Activated T-helper 2 cell treated with anti-CD3 and anti-CD28 coated beads, Interferon-gamma antibody, Interleukin-2, Interleukin-4, amounts not matched to agents 10 μg/mL and 5 μg/mL and 100 μg/mL, durations not matched to agents 14 hours and 24 hours and 36 hours (primary cell): ENCODE measurements at regions not wholly inside any gene's neighbourhood (a gene's known extent, or its start where the extent isn't known, plus 50 kb on each side); places are given as distances from the start of the nearest gene placed in this dataset.

Experiments used
- DNase-seq: peaks from one replicate; pipeline ENCODE4 v3.0.0; 2021; ENCODE audit warnings: low spot score
- H3K27ac Mint-ChIP-seq: one replicate; pipeline ENCODE4 v1.8.0; 2021; ENCODE audit warnings: mixed read lengths
- H3K27me3 Mint-ChIP-seq: one replicate; pipeline ENCODE4 v1.8.0; 2021; ENCODE audit warnings: low read depth, mixed read lengths
- H3K36me3 Mint-ChIP-seq: one replicate; pipeline ENCODE4 v1.8.0; 2021; ENCODE audit warnings: low read depth, mixed read lengths
- H3K4me1 Mint-ChIP-seq: one replicate; pipeline ENCODE4 v1.8.0; 2021; ENCODE audit warnings: low read depth, mixed read lengths
- H3K4me3 Mint-ChIP-seq: one replicate; pipeline ENCODE4 v1.8.0; 2021; ENCODE audit warnings: low read depth, mild to moderate bottlenecking, moderate library complexity, mixed read lengths
- H3K9me3 Mint-ChIP-seq: one replicate; pipeline ENCODE4 v1.8.0; 2021; ENCODE audit warnings: mixed read lengths
- intact Hi-C: fragments of 100-400 bp; cut with micrococcal nuclease; formaldehyde crosslinking; loops from one replicate; pipeline ENCODE4 v1.15.1; 2023

- intact Hi-C loops: no loop called here
- DNase-seq: no peak
- no peak overlapping the region for H3K27ac Mint-ChIP-seq
- peaks cover 35% of the 10 kb centered on the region for H3K27me3 Mint-ChIP-seq
- no peaks in the 10 kb centered on the region for H3K9me3 Mint-ChIP-seq
- H3K4me1 Mint-ChIP-seq: peaks cover 2% of the 10 kb centered on the region
- no peaks in the 10 kb centered on the region for H3K36me3 Mint-ChIP-seq
- H3K4me3 Mint-ChIP-seq: no peak overlapping the region
Measured at GRCh38 chr3:159870723-159871122, 117.9 kb upstream of the IL12A start.

DNA sequence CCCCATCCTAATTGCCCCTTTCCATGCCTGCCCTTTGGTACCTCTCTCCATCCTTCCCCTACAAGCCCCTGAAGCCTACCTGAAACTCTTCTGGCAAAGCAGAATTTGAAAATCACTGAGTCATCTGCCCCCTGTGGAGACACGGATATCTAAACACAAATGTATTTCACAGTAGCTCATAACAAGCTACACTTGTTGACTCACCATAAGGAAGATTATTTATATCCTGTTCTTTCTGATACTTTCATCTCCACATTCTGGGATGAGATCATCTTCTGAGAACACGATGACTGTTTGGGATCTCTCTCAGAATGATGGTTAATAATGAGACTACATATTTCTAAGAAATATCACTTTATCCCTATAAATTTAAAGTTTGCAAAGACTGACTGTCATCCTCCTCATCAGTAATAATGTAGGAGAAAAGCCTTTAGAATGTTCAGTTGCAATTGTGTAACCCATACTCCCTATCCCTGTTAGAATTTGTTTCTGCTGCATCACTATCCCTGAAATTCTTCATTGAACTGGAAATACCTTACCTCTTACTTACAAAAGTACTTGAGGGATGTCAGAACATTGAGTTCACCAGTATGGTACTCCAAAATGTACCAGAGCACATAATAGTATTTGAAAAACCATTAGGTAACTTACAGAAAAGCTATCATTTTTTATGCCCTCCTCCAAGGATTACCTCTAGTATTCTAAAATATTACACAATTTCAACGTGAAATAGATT is 116.1 kb upstream of the IL12A start:
- Mint-ChIP-seq H3K4me3 (no peak overlapping the region), H3K36me3 (no peaks in the 10 kb centered on the region), H3K4me1 (peaks cover 2% of the 10 kb centered on the region), H3K27me3 (peaks cover 25% of the 10 kb centered on the region), H3K9me3 (no peaks in the 10 kb centered on the region), H3K27ac (no peak overlapping the region)
- no peak for DNase-seq
- intact Hi-C loops: no loop called here

DNA sequence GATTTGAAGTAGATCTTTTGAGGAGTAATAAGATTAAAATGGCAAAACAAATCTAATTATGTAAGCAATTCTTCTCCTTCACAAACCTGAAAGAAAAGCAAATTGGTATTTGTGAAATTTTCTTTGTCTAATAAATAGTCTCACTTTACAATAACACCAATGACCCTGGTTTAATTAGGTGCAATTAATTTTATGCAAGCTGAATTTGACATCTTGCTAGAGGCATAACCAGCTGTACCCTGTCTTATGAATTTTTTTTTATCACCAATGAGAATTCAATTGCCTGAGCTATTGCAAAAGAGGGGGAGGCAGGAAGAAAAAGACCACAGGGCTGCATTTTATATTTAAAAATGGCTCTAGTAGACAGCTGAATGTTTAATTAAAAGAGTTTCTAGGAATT is 113.5 kb upstream of the IL12A start:
- intact Hi-C loops: no loop called here
- Mint-ChIP-seq H3K27ac (no peak overlapping the region), H3K9me3 (no peaks in the 10 kb centered on the region), H3K4me3 (no peak overlapping the region), H3K36me3 (no peaks in the 10 kb centered on the region), H3K27me3 (peaks cover 26% of the 10 kb centered on the region), H3K4me1 (peaks cover 2% of the 10 kb centered on the region)
- DNase-seq: no peak

GRCh38 chr3:159877924-159878323 is 110.7 kb upstream of the IL12A start:
- H3K27me3 Mint-ChIP-seq: peaks cover 37% of the 10 kb centered on the region
- no peaks in the 10 kb centered on the region for H3K9me3 Mint-ChIP-seq
- H3K4me1 Mint-ChIP-seq: no peaks in the 10 kb centered on the region
- no peak overlapping the region for H3K27ac Mint-ChIP-seq
- H3K4me3 Mint-ChIP-seq: no peak overlapping the region
- no peak for DNase-seq
- intact Hi-C loops: no loop called here
- H3K36me3 Mint-ChIP-seq: no peaks in the 10 kb centered on the region

GRCh38 chr3:159879146-159879545 is 109.5 kb upstream of the IL12A start:
- H3K36me3 Mint-ChIP-seq: no peaks in the 10 kb centered on the region
- H3K27ac Mint-ChIP-seq: no peak overlapping the region
- no peaks in the 10 kb centered on the region for H3K4me1 Mint-ChIP-seq
- no peaks in the 10 kb centered on the region for H3K9me3 Mint-ChIP-seq
- peaks cover 31% of the 10 kb centered on the region for H3K27me3 Mint-ChIP-seq
- DNase-seq: no peak
- no peak overlapping the region for H3K4me3 Mint-ChIP-seq
- intact Hi-C loops: no loop called here

DNA sequence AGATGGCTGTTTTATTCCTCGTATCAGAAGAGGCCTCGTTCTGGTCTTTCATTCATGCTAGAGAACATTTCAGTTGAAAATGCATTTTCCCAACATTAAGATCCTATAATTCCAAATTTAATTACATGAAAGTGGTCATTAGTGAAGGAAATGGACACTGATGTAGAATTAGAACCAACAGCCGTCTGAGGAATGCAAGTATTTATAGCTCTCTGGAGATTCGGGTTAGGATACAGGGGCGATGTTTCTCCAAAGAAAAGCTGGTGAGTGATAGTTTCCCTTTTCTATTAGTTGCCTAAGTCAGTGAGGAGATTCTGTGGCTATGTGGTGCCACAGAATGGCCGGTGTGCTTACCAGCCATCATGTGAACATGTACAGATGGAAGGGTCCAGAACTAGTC is 109.0 kb upstream of the IL12A start:
- H3K27me3 Mint-ChIP-seq: peaks cover 27% of the 10 kb centered on the region
- H3K4me3 Mint-ChIP-seq: no peak overlapping the region
- intact Hi-C loops: no loop called here
- DNase-seq: no peak
- H3K4me1 Mint-ChIP-seq: no peaks in the 10 kb centered on the region
- H3K9me3 Mint-ChIP-seq: no peaks in the 10 kb centered on the region
- no peak overlapping the region for H3K27ac Mint-ChIP-seq
- no peaks in the 10 kb centered on the region for H3K36me3 Mint-ChIP-seq

DNA sequence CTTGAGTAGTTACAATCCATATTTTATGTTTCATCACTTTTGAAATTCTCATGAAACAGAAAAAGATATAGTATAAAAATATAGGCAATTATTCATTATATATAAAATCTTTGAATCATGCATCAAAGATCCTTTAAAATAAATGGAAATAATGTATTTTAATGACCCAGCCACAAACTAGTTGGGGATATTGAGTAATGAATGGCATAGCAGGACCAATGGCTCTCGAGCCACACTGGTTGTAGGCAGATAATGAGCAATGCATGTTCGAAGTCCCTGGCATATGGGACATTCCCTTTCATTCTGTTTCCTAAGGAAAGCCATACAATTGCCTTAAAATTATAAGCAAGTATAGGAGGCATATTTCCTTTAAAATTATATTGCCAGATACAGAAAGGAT is 107.4 kb upstream of the IL12A start:
- Mint-ChIP-seq H3K36me3 (no peaks in the 10 kb centered on the region), H3K9me3 (no peaks in the 10 kb centered on the region), H3K27me3 (peaks cover 26% of the 10 kb centered on the region), H3K27ac (no peak overlapping the region), H3K4me3 (no peak overlapping the region), H3K4me1 (no peaks in the 10 kb centered on the region)
- no peak for DNase-seq
- intact Hi-C loops: loop anchor here (5.0 kb wide), 2 partner anchors 106 to 461 kb away; partner anchors contain the start of gene IL12A

DNA sequence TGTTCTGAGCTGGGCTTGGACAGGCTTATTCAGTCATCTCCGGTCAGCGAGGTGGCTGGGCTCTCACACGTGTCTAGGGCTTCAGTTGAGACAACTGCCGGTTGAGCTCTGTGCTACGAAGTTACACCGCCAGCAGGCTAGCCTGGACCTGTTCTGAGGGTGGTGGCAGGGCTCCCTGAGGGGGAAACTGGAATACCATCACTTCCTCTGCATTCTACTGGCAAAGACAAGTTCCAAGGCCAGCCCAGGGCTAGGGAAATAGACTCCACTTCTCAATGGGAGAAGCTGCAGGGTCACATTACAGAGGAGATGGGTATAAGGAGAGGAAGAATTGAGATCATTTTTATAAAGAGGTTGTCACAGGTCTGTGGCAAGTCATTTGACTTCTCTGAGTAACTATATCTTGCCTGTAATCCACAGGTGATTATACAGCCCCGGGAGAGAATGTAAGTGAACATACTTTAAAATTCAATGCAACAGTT is 106.8 kb upstream of the IL12A start:
- Mint-ChIP-seq H3K27ac (no peak overlapping the region), H3K27me3 (peaks cover 26% of the 10 kb centered on the region), H3K4me3 (no peak overlapping the region), H3K9me3 (no peaks in the 10 kb centered on the region), H3K36me3 (no peaks in the 10 kb centered on the region), H3K4me1 (no peaks in the 10 kb centered on the region)
- no peak for DNase-seq
- intact Hi-C loops: loop anchor here (5.0 kb wide), 2 partner anchors 105 to 460 kb away; partner anchors contain the start of gene IL12A

DNA sequence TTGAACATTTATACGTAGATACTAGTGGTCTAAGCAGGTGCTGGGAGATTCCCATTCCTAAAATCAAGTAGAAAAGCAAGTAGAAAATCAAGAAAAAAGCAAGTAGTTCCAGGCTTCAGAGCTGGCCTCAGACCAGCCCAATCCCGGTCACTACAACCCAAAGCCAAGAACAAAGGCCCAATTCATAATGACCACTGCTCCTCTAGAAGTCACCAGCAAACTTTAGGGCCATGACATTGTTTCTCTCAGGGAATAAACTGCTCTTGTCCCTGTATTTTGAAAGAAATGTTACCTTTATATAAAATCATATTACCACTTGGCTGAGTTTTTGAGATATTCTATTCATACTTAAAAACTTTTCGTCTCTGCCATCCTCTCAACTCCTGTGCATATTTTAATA is 106.3 kb upstream of the IL12A start:
- no peak for DNase-seq
- intact Hi-C loops: loop anchor here (5.0 kb wide), 2 partner anchors 105 to 460 kb away; partner anchors contain the start of gene IL12A
- no peak overlapping the region for H3K27ac Mint-ChIP-seq
- H3K9me3 Mint-ChIP-seq: no peaks in the 10 kb centered on the region
- H3K4me3 Mint-ChIP-seq: no peak overlapping the region
- H3K36me3 Mint-ChIP-seq: no peaks in the 10 kb centered on the region
- H3K27me3 Mint-ChIP-seq: peaks cover 26% of the 10 kb centered on the region
- H3K4me1 Mint-ChIP-seq: no peaks in the 10 kb centered on the region

GRCh38 chr3:159882790-159883779 is 105.5 kb upstream of the IL12A start:
- DNase-seq: no peak
- no peaks in the 10 kb centered on the region for H3K4me1 Mint-ChIP-seq
- H3K9me3 Mint-ChIP-seq: no peaks in the 10 kb centered on the region
- intact Hi-C loops: loop anchor here (5.0 kb wide), 2 partner anchors 104 to 459 kb away; partner anchors contain the start of gene IL12A
- no peaks in the 10 kb centered on the region for H3K36me3 Mint-ChIP-seq
- H3K4me3 Mint-ChIP-seq: no peak overlapping the region
- H3K27me3 Mint-ChIP-seq: peaks cover 26% of the 10 kb centered on the region
- no peak overlapping the region for H3K27ac Mint-ChIP-seq

- Mint-ChIP-seq H3K4me3 (no peak overlapping the region), H3K4me1 (no peaks in the 10 kb centered on the region), H3K27ac (no peak overlapping the region), H3K9me3 (no peaks in the 10 kb centered on the region), H3K36me3 (no peaks in the 10 kb centered on the region), H3K27me3 (peaks cover 27% of the 10 kb centered on the region)
- DNase-seq: no peak
- intact Hi-C loops: loop anchor here (1.0 to 5.0 kb wide), 4 partner anchors 102 to 602 kb away; partner anchors contain the start of gene IL12A
Measured at GRCh38 chr3:159884661-159885402, 103.8 kb upstream of the IL12A start.

DNA sequence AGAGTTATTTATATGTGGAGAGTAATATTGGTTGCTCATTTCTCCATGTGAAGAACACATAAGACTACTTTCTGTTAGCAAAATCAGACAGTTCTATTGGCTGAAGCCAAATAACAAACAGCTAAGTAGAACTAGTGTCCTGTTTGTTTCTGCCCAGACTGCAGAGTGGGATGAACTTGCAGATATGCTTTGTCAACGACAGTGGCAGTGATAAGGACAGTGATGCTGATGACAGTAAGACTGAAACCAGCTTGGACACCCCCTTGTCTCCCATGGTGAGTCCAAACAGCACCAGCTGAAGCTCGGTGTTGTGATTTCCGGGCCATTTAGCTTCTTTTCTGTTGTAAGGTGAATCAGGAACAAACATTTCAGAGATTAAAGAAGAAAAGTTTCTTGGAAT is 102.6 kb upstream of the IL12A start:
- H3K4me1 Mint-ChIP-seq: no peaks in the 10 kb centered on the region

More for the DNA sequence above, 102.6 kb upstream of the IL12A start:
- no peak for DNase-seq
- no peaks in the 10 kb centered on the region for H3K36me3 Mint-ChIP-seq
- no peak overlapping the region for H3K27ac Mint-ChIP-seq
- peaks cover 25% of the 10 kb centered on the region for H3K27me3 Mint-ChIP-seq
- no peak overlapping the region for H3K4me3 Mint-ChIP-seq
- no peaks in the 10 kb centered on the region for H3K9me3 Mint-ChIP-seq
- intact Hi-C loops: loop anchor here (5.0 kb wide), 1 partner anchor 601 kb away; no protein-coding TSS in a partner anchor
